DOHH2 (cell line): ENCODE measurements at regions not wholly inside any gene's neighbourhood (a gene's known extent, or its start where the extent isn't known, plus 50 kb on each side); places are given as distances from the start of the nearest gene placed in this dataset.

ENCODE experiments used
- CTCF ChIP-seq: fragments of 200-600 bp; sonication (generic); IDR thresholded peaks from one replicate; pipeline ENCODE4 v1.5.1; 2014; ENCODE audit warnings: antibody characterized with exemption, mild to moderate bottlenecking, low read depth, low read length; ENCODE audit not compliant: poor library complexity, severe bottlenecking
- EZH2phosphoT487 ChIP-seq: fragments of 200-600 bp; sonication (generic); IDR thresholded peaks from 2 replicates; pipeline ENCODE4 v1.6.1; 2017; ENCODE audit warnings: borderline replicate concordance, mild to moderate bottlenecking, antibody characterized with exemption, low read length, moderate library complexity, mixed read lengths

GRCh38 chr2:187168720-187169713, 279.0 kb downstream of the CALCRL start:
- TF ChIP-seq CTCF (no peak), EZH2phosphoT487 (no peak)
